Endothelial cell of umbilical vein (primary cell): ENCODE measurements at regions not wholly inside any gene's neighbourhood (a gene's known extent, or its start where the extent isn't known, plus 50 kb on each side); places are given as distances from the start of the nearest gene placed in this dataset.
"Not testable (repeated sequence)": the region's sequence is repeated elsewhere in the genome, so short reads cannot be mapped to it uniquely, and the experiment has no call there.

Source experiments
- BruUV-seq: library from RNA; stranded (reverse); fragments of 400-500 nt; replicated peaks from 2 replicates; lab custom pipeline; 2021; lab: Mats Ljungman, UMichigan
- CTCF ChIA-PET: fragments of 300-600, 350-600 bp; sonication (Branson Sonifier 250); formaldehyde crosslinking; loops from one replicate; lab custom pipeline; 2021; ENCODE audit warnings: antibody characterized with exemption, inconsistent platforms; lab: Charles Lee
- POLR2A ChIA-PET: fragments of 300-600, 350-600 bp; sonication (Branson Sonifier 250); formaldehyde crosslinking; loops from one replicate; lab custom pipeline; 2021; ENCODE audit warnings: antibody characterized with exemption, inconsistent platforms; lab: Charles Lee
- DNase-seq: peaks from one replicate; pipeline ENCODE4 v3.0.0-alpha.2; 2011; ENCODE audit warnings: low read depth, low spot score
- FAIRE-seq: peaks from 2 replicates; lab custom pipeline; 2011; peaks lifted over from hg19 to GRCh38; lab: Jason Lieb, UNC
- H2AFZ ChIP-seq: 2 replicates; pipeline ENCODE4 v1.6.0; 2012; ENCODE audit warnings: low read depth, low read length, control low read depth, inconsistent platforms
- H3K27ac ChIP-seq: 2 replicates; pipeline ENCODE4 v1.5.1; 2011; ENCODE audit warnings: low read depth, mild to moderate bottlenecking, control low read depth, low read length, moderate library complexity; ENCODE audit not compliant: insufficient read depth
- H3K27me3 ChIP-seq, 2 experiments: 2 replicates each; pipeline versions ENCODE4 v1.6.0 to v1.6.1; 2011; ENCODE audit warnings: low read length in 2 of 2, mixed read lengths in 1 of 2; ENCODE audit not compliant: control insufficient read depth in 2 of 2, insufficient read depth in 2 of 2
- H3K36me3 ChIP-seq, 2 experiments: 2 replicates in 1 of 2; 3 replicates in 1 of 2; pipeline ENCODE4 v1.5.1; 2011; ENCODE audit warnings: low read length in 2 of 2, mild to moderate bottlenecking in 1 of 2, moderate library complexity in 1 of 2; ENCODE audit not compliant: control insufficient read depth in 2 of 2, insufficient read depth in 2 of 2; ENCODE audit errors: extremely low read depth in 1 of 2
- H3K4me1 ChIP-seq: 3 replicates; pipeline ENCODE4 v1.5.1; 2011; ENCODE audit warnings: mild to moderate bottlenecking, low read length; ENCODE audit not compliant: control insufficient read depth, insufficient read depth; ENCODE audit errors: extremely low read depth
- H3K4me2 ChIP-seq: 2 replicates; pipeline ENCODE4 v1.6.1; 2011; ENCODE audit warnings: low read length, control low read depth, mixed read lengths; ENCODE audit not compliant: insufficient read depth
- H3K4me3 ChIP-seq, 3 experiments: fragments of 200-600 bp in 1 of 3; sonication (generic), shearing (Covaris generic) in 1 of 3; replicated peaks in 1 of 3; 2 replicates each; pipeline ENCODE4 v1.5.1; 2011 to 2016; ENCODE audit warnings: control low read depth in 3 of 3, low read length in 3 of 3, mild to moderate bottlenecking in 2 of 3, inconsistent platforms in 1 of 3, low read depth in 1 of 3, moderate library complexity in 1 of 3; ENCODE audit not compliant: insufficient read depth in 1 of 3
- H3K79me2 ChIP-seq: 2 replicates; pipeline ENCODE4 v1.6.0; 2012; ENCODE audit warnings: low read length, inconsistent platforms; ENCODE audit not compliant: control insufficient read depth, insufficient read depth
- H3K9ac ChIP-seq: replicated peaks from 2 replicates; pipeline ENCODE3; 2011; ENCODE audit warnings: low read length, control low read depth; ENCODE audit not compliant: insufficient read depth; ENCODE audit errors: extremely low read depth
- H3K9me1 ChIP-seq: replicated peaks from 3 replicates; pipeline ENCODE4 v1.6.0; 2011; ENCODE audit warnings: mild to moderate bottlenecking, low read length; ENCODE audit not compliant: control insufficient read depth, insufficient read depth; ENCODE audit errors: extremely low read depth
- H3K9me3 ChIP-seq: replicated peaks from 2 replicates; pipeline ENCODE4 v1.5.1; 2012; ENCODE audit warnings: low read length, inconsistent platforms; ENCODE audit not compliant: control insufficient read depth, insufficient read depth
- H4K20me1 ChIP-seq: replicated peaks from 2 replicates; pipeline ENCODE3; 2011; ENCODE audit warnings: mild to moderate bottlenecking, low read length; ENCODE audit not compliant: control insufficient read depth, insufficient read depth; ENCODE audit errors: extremely low read depth
- EZH2 ChIP-seq: IDR thresholded peaks from 2 replicates; pipeline ENCODE4 v1.6.1; 2012; ENCODE audit warnings: borderline replicate concordance, low read depth, mild to moderate bottlenecking, moderate library complexity, low read length, inconsistent platforms; ENCODE audit not compliant: severe bottlenecking
- FOS ChIP-seq: IDR thresholded peaks from 2 replicates; pipeline ENCODE4 v1.6.1; 2011; ENCODE audit warnings: mild to moderate bottlenecking, low read length, moderate library complexity, borderline replicate concordance; ENCODE audit not compliant: insufficient read depth
- GATA2 ChIP-seq: IDR thresholded peaks from 2 replicates; pipeline ENCODE4 v1.7.0; 2011; ENCODE audit warnings: low read depth, mild to moderate bottlenecking, moderate library complexity, mixed read lengths, low read length; ENCODE audit not compliant: insufficient read length, insufficient read depth
- JUN ChIP-seq: IDR thresholded peaks from 2 replicates; pipeline ENCODE4 v1.6.1; 2011; ENCODE audit warnings: borderline replicate concordance, low read depth; ENCODE audit not compliant: insufficient read length, insufficient read depth
- MAX ChIP-seq: IDR thresholded peaks from 2 replicates; pipeline ENCODE4 v1.6.1; 2011; ENCODE audit not compliant: insufficient read depth, insufficient read length
- MYC ChIP-seq: IDR thresholded peaks from one replicate; pipeline ENCODE4 v1.6.1; 2011; ENCODE audit warnings: mild to moderate bottlenecking, low read depth, low read length
- POLR2A ChIP-seq: IDR thresholded peaks from 2 replicates; pipeline ENCODE4 v1.6.1; 2012; ENCODE audit warnings: low read depth, mild to moderate bottlenecking, control low read depth, low read length
- POLR2AphosphoS5 ChIP-seq: IDR thresholded peaks from 2 replicates; pipeline ENCODE4 v1.6.1; 2012; ENCODE audit warnings: low read depth, mild to moderate bottlenecking, control low read depth, low read length, moderate library complexity; ENCODE audit not compliant: insufficient read depth
- dilution Hi-C: fragments of 300-500 bp; cut with MboI; formaldehyde crosslinking; loops from one replicate; pipeline ENCODE4 v1.15.0; 2019; ENCODE audit warnings: low sequenced_read_pairs; ENCODE audit not compliant: extremely low pct_ligation_motif_present
- intact Hi-C: fragments of 100-400 bp; cut with micrococcal nuclease; formaldehyde crosslinking; loops from one replicate; pipeline ENCODE4 v1.10.0; 2022
- TF ChIP-seq, protein P1 (sequence below), 2 donors: IDR thresholded peaks; 1 replicate in 1 of 2; 2 replicates in 1 of 2; pipeline ENCODE4 v1.5.1; 2011; ENCODE audit warnings: low read length in 2 of 2, mild to moderate bottlenecking in 2 of 2, moderate library complexity in 2 of 2, control low read depth in 1 of 2, inconsistent platforms in 1 of 2, low read depth in 1 of 2; ENCODE audit not compliant: insufficient read depth in 1 of 2; ENCODE audit errors: extremely low read depth in 1 of 2

DNA sequence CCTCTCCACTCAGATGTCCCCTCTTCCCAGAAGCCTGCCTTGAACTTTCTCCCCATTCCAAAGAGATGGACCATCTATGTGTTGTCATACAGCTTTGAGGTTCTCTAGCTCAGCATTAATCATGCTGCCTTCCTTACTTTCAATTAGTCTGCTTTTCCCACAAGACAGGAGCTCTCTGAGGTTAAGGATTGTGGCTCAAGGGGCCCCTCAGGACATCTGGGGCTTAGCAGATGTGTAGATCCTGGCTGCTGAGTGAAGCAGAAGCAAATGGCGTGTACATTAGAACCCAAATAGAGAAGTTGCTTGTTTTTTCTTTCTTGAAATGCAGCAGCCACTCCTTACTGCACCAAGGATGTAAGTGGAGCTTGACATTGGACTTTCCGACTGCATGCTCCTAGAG is 330.5 kb upstream of the TNRC6C start:
- Histone ChIP-seq H3K27me3 (no peaks in the 10 kb centered on the region), H3K9ac (no peak overlapping the region), H3K9me3 (no peaks in the 10 kb centered on the region), H3K36me3 (no peaks in the 10 kb centered on the region), H4K20me1 (no peaks in the 10 kb centered on the region), H3K4me3 (no peak overlapping the region), H3K27ac (no peak overlapping the region), H3K4me1 (no peaks in the 10 kb centered on the region), H3K4me2 (no peak overlapping the region), H2AFZ (no peak overlapping the region), H3K79me2 (no peaks in the 10 kb centered on the region), H3K9me1 (no peaks in the 10 kb centered on the region)
- no peak for TF ChIP-seq POLR2A
- TF ChIP-seq MAX, result no peak
- TF ChIP-seq, protein P1, sequence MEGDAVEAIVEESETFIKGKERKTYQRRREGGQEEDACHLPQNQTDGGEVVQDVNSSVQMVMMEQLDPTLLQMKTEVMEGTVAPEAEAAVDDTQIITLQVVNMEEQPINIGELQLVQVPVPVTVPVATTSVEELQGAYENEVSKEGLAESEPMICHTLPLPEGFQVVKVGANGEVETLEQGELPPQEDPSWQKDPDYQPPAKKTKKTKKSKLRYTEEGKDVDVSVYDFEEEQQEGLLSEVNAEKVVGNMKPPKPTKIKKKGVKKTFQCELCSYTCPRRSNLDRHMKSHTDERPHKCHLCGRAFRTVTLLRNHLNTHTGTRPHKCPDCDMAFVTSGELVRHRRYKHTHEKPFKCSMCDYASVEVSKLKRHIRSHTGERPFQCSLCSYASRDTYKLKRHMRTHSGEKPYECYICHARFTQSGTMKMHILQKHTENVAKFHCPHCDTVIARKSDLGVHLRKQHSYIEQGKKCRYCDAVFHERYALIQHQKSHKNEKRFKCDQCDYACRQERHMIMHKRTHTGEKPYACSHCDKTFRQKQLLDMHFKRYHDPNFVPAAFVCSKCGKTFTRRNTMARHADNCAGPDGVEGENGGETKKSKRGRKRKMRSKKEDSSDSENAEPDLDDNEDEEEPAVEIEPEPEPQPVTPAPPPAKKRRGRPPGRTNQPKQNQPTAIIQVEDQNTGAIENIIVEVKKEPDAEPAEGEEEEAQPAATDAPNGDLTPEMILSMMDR (IDR thresholded peaks at IDR 0.05; ENCODE audit: extremely low read depth in 1 of 2, insufficient read depth in 1 of 2, low read depth in 1 of 2, low read length in 2 of 2), result no peak
- no peak for TF ChIP-seq GATA2
- no peak for TF ChIP-seq POLR2AphosphoS5
- no peak for TF ChIP-seq EZH2
- no peak for TF ChIP-seq JUN
- TF ChIP-seq MYC, result no peak
- no peak for TF ChIP-seq FOS
- ChIA-PET CTCF (interaction anchor here (1.3 kb wide), 1 partner anchor 12 kb away, joined by 5 read pairs; no protein-coding TSS in a partner anchor), POLR2A (no interaction called here)
- FAIRE-seq (no peak), DNase-seq (no peak)
- BruUV-seq, result no TSS peak
- intact Hi-C loops, result no loop called here
- dilution Hi-C loops, result no loop called here

- intact Hi-C loops, H3K36me3 ChIP-seq, POLR2A ChIA-PET, H3K9me3 ChIP-seq, CTCF ChIA-PET, H2AFZ ChIP-seq, H3K4me1 ChIP-seq, H3K9ac ChIP-seq, FAIRE-seq, H3K4me3 ChIP-seq, H3K9me1 ChIP-seq, H3K27ac ChIP-seq, dilution Hi-C loops, H4K20me1 ChIP-seq, BruUV-seq, DNase-seq, H3K4me2 ChIP-seq, H3K27me3 ChIP-seq, H3K79me2 ChIP-seq: not testable (repeated sequence)
Observed at GRCh38 chr17:77629284-77629683, 329.2 kb upstream of the TNRC6C start.
